Neural crest cell (in vitro differentiated cells): ENCODE measurements at regions not wholly inside any gene's neighbourhood (a gene's known extent, or its start where the extent isn't known, plus 50 kb on each side); places are given as distances from the start of the nearest gene placed in this dataset.
A peak's percentile ranks its signal among the peaks of the same experiment; 100 is the strongest.

Source experiments
- DNase-seq: peaks from one replicate; pipeline ENCODE4 v3.0.0; 2021; ENCODE audit warnings: low read depth, mixed read lengths, low spot score
- H3K27ac Mint-ChIP-seq: one replicate; pipeline ENCODE4 v1.8.0; 2021; ENCODE audit warnings: mild to moderate bottlenecking, mixed read lengths; ENCODE audit not compliant: unreplicated experiment
- H3K27me3 Mint-ChIP-seq: 2 replicates; pipeline ENCODE4 v1.8.0; 2021; ENCODE audit warnings: low read depth, mild to moderate bottlenecking, mixed read lengths
- H3K36me3 Mint-ChIP-seq: 2 replicates; pipeline ENCODE4 v1.8.0; 2021; ENCODE audit warnings: low read depth, mild to moderate bottlenecking, mixed read lengths
- H3K4me1 Mint-ChIP-seq: 2 replicates; pipeline ENCODE4 v1.8.0; 2021; ENCODE audit warnings: mixed read lengths
- H3K4me3 Mint-ChIP-seq: one replicate; pipeline ENCODE4 v1.8.0; 2021; ENCODE audit warnings: mild to moderate bottlenecking, mixed read lengths
- H3K9me3 Mint-ChIP-seq: 2 replicates; pipeline ENCODE4 v1.8.0; 2021; ENCODE audit warnings: mixed read lengths
- CTCF ChIP-seq: fragments of 200-600 bp; sonication (generic); conservative IDR thresholded peaks from 2 replicates; pipeline ENCODE4 v1.5.0; 2021; ENCODE audit warnings: antibody characterized with exemption, mild to moderate bottlenecking

- no peak overlapping the region for H3K4me3 Mint-ChIP-seq
- no peak overlapping the region for H3K27ac Mint-ChIP-seq
These were observed 134.5 kb downstream of the PPP1R3A start for GRCh38 chr7:113784316-113784715.

GRCh38 chr7:113783403-113783802 lies 135.4 kb downstream of the PPP1R3A start:
- H3K4me3 Mint-ChIP-seq = no peak overlapping the region
- H3K4me1 Mint-ChIP-seq = no peaks in the 10 kb centered on the region
- no peaks in the 10 kb centered on the region for H3K27me3 Mint-ChIP-seq
- no peak overlapping the region for H3K27ac Mint-ChIP-seq
- DNase-seq = no peak
- TF ChIP-seq CTCF = no peak
- H3K9me3 Mint-ChIP-seq = no peaks in the 10 kb centered on the region
- H3K36me3 Mint-ChIP-seq = no peaks in the 10 kb centered on the region

More at GRCh38 chr7:113784316-113784715, 134.5 kb downstream of the PPP1R3A start:
- Mint-ChIP-seq H3K9me3 (no peaks in the 10 kb centered on the region), H3K4me1 (no peaks in the 10 kb centered on the region), H3K27me3 (no peaks in the 10 kb centered on the region), H3K36me3 (no peaks in the 10 kb centered on the region)
- no peak for TF ChIP-seq CTCF
- no peak for DNase-seq

- H3K36me3 Mint-ChIP-seq = no peaks in the 10 kb centered on the region
- no peaks in the 10 kb centered on the region for H3K9me3 Mint-ChIP-seq
- H3K4me3 Mint-ChIP-seq = no peak overlapping the region
- H3K4me1 Mint-ChIP-seq = no peaks in the 10 kb centered on the region
- peaks cover 9% of the 10 kb centered on the region for H3K27me3 Mint-ChIP-seq
- DNase-seq = no peak
- H3K27ac Mint-ChIP-seq = no peak overlapping the region
- no peak for TF ChIP-seq CTCF
These were observed 143.0 kb downstream of the PPP1R3A start for GRCh38 chr7:113775804-113776203.

GRCh38 chr7:113775401-113775800 lies 143.4 kb downstream of the PPP1R3A start:
- no peaks in the 10 kb centered on the region for H3K36me3 Mint-ChIP-seq
- no peaks in the 10 kb centered on the region for H3K4me1 Mint-ChIP-seq
- H3K9me3 Mint-ChIP-seq = no peaks in the 10 kb centered on the region
- DNase-seq = no peak
- H3K27me3 Mint-ChIP-seq = peaks cover 9% of the 10 kb centered on the region
- no peak overlapping the region for H3K4me3 Mint-ChIP-seq
- no peak for TF ChIP-seq CTCF
- no peak overlapping the region for H3K27ac Mint-ChIP-seq

- no peaks in the 10 kb centered on the region for H3K36me3 Mint-ChIP-seq
- H3K4me3 Mint-ChIP-seq = no peak overlapping the region
- H3K4me1 Mint-ChIP-seq = no peaks in the 10 kb centered on the region
- no peak overlapping the region for H3K27ac Mint-ChIP-seq
- H3K9me3 Mint-ChIP-seq = no peaks in the 10 kb centered on the region
- H3K27me3 Mint-ChIP-seq = peaks cover 9% of the 10 kb centered on the region
- no peak for DNase-seq
- peak; percentile 77 for TF ChIP-seq CTCF
These were observed 144.5 kb downstream of the PPP1R3A start for GRCh38 chr7:113774182-113774807.
